ENCODE measurements at regions not wholly inside any gene's neighbourhood (a gene's known extent, or its start where the extent isn't known, plus 50 kb on each side); places are given as distances from the start of the nearest gene placed in this dataset.
"Not testable (repeated sequence)": the region's sequence is repeated elsewhere in the genome, so short reads cannot be mapped to it uniquely, and the experiment has no call there.

DNA sequence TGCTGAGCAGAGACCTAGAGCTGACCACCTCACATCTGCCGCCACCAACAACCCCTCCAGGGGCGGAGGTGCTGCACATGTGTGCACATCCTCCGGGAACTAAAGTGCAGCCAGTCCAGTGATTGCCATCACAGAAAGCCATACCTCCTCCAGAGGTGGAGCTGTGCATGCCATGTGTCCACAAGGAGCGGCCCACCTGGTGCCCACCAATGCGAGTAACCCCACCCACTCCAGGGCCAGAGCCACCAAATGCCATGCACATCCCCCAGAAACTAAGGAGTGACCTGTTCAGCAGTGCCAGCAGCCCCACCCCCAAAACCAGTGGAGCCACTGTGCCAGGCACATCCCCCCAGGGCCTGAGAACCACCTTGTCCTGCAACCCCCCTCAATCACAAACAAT lies 557.9 kb downstream of the UQCRFS1 start:
- no peak for DNase-seq

GRCh38 chr19:28652765-28653164 lies 560.2 kb downstream of the UQCRFS1 start:
- DNase-seq, result no peak

DNA sequence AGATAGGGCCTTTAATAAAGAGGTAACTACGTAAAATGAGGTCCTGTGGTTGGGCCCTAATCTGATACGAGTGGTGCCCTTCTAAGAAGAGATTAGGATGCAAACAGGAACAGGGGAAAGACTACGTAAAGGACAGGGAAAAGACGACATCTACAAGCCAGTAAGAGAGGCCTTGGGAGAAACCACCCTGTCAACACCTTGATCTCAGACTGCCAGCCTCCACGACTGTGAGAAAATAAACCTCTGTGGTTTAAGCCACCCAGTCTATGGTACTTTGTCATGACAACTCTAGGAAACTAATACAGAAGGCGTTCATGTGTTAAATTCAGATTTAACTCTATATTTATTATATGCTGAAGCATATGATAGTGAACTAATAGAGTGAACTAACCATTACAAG lies 566.3 kb downstream of the UQCRFS1 start:
- no peak for DNase-seq

- DNase-seq, result no peak
These were observed 568.7 kb downstream of the UQCRFS1 start for GRCh38 chr19:28644169-28644775.

DNA sequence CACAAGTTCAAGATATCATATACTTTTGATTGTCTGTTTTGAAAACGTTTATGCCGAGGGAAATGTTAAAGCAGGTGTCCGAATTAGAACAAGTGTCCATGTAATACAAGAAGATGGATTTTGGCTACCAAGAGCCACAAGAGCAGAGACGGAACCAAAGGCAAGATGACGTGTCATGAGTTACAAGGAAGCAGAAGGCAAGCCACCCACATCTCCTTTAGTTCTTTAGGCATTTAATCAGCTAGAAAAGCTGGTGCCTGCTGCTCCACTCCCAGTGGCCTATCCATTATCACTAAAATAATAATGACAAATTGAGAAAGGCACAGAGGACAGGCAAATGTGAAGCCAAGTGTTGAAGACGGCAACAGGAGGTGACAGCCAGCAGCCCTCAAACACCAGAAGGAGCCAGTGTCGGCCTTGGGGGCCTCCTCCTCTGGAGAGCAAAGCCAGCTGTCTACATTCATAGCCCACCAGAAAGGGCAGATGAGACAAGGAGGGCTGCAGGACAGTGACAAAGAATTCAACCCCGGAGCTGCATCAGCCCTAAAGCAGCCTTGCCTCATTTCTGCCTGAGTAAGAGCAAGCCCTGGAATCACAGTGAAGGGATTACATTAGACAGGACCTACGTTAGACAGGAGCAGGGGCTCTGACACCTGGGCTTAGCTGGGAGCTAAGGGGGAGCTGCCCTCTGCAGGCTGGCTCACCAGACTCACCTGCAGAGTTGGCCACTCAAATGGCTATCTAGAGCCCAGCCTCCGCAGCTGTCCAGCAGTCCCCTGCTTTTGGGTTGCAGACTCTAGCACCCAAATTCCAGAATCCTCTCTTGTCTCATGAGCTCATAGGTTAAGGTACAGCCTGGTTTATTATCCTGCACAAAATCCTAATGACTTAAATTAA lies 569.9 kb downstream of the UQCRFS1 start:
- no peak for DNase-seq

DNA sequence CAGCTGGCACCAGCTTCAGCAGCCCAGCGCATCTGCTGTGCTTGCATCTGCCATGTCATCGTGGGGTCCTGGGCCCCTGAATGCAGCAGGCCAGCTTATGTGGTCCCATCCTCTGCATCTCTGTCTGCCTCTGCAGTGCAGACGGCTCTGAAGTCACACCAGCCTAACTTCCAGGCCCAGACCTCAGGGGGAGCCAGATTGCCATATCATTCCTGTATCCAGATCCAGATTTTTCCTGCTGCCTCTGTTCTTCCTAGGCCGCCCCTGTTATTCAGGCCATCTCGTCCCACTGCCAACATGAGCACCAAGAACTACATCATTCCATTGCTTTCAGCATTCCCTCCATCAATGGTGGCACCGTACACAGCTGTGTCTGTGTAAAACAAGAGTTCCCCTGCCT lies 571.6 kb downstream of the UQCRFS1 start:
- no peak for DNase-seq

DNA sequence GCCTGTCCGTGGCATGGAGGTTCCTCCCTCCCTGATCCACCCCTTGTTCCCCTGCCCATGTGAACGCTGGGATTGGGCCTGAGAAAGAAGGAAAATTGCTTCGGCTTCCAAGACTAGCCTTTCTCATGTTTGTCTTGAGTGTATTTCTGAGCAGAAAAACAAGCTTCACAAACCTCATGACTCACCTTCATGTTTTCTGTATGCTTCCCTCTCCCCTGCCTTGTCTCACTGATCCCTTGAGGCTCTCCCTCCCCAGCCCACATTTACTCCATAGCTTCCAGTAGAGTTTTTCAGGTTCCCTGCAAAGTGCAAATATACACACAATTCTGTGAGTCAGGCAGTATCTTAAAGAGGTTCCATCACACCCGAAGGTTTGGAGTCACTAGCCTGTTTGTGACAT lies 572.4 kb downstream of the UQCRFS1 start:
- no peak for DNase-seq

- DNase-seq, result no peak
These were observed 574.5 kb downstream of the UQCRFS1 start for GRCh38 chr19:28638445-28638844.

- no peak for DNase-seq
These were observed 576.2 kb downstream of the UQCRFS1 start for GRCh38 chr19:28636706-28637105.

DNA sequence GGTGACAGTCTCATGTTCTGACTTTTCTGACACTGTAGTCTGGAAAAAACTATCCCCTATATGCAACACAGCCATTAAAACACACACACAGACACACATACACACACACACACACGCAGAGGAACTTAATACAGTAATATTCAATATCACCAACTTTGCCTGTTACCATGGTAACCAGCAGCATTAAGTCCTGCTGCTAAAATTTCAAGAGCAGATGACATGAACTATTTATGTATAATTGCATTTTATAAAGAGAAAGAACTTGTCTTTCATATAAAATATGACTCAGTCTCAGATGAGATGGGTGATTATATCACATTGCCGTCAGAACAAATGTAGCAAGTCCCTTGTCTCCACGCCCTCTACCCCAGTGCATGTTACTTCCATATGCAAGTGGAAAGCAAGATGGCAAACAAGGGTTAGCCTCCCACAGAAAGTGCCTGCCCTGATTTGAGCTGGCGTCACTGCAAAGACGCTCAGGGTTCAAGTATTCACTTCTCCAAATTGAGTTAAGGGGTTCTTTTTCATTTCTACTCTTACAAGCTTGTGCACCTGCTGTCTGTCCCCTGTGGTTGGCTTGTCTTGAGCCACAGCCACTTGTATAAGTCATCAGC lies 576.8 kb downstream of the UQCRFS1 start:
- no peak for DNase-seq

GRCh38 chr19:28634837-28635236 lies 578.1 kb downstream of the UQCRFS1 start:
- DNase-seq, result no peak

DNA sequence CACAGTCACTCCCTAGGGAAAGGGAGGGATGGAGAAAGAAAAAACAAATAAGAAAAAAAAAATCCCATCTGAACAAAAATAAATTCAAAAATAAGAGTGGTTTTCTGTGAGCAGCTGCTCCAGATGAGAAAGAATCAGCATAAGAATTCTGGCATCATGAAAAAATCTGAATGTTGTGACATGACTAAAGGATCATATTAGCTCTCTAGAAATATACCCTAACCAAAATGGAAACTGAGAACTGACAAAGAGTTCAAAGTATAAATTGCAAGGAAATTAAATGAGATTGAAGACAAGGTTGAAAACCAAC lies 579.0 kb downstream of the UQCRFS1 start:
- no peak for DNase-seq

DNA sequence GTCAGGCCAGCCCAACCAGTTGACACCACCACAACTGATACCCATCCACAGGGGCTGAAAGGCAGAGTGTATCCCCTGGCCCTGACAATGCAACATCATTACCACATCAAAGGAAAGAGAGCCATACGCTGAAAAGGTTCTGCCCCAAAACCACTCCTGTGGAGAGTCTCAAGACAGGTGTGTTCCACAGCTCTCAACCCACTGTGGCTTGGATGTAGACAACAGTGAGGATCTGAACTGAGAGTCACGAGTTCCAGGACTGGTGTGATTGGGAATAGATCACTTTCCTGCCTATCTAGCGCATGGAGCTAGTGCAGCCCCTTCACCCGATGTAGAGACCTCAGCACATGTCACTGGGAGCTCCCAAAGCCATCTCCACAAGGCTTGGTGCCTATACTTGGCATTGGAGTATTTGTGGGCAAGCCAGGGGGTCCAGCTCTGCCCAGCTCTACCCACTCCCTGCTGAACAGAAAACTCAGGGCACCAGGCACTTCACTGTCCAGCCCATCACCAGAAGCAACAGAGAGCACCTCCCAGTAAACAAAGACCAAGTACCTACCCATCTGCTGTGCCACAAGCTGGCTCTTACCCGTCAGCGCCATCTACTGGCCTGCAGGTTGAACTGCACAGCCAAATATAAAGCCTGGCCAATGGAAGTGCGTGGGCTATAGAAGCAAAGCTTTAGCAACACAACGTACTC lies 579.5 kb downstream of the UQCRFS1 start:
- peak; percentile 73 for DNase-seq

- no peak for DNase-seq
These were observed 580.4 kb downstream of the UQCRFS1 start for GRCh38 chr19:28632371-28633080.

DNA sequence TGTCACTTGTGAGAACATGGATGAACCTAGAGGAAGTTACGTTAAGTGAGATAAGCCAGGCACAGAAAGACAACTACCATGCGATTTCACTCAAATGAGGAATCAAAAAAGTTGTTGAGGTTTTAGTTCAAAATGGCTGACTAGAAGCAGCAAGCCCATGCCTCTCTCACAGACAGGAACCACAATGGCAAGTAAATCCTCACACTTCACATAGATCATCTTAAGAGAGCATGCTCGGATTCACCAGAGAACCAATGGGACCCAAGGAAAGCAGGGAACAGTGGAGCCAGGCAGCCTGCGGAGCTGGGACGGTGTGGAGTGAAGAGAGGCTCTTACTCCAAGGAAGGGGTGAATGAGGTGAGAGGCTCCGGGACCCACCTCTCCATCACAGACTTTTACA lies 581.0 kb downstream of the UQCRFS1 start:
- DNase-seq, result no peak

DNA sequence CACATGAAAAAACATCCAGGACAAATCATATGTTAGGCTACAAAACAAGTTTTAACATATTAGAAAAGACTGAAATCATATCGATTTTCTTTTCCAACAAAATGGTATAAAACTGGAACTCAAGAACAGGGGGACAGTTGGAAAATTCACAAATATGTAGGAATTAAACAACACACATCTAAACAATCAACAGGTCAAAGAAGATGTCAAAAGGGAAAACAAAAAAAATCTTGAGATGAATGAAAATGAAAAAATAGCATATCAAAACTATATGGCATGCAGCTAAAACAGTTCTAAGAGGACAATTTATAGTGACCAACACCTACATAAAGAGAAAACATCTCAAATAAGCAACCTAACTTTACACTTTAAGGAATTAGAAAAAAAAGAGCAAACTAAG lies 585.3 kb downstream of the UQCRFS1 start:
- DNase-seq, result no peak

- DNase-seq, result not testable (repeated sequence)
These were observed 586.5 kb downstream of the UQCRFS1 start for GRCh38 chr19:28626407-28626806.

DNA sequence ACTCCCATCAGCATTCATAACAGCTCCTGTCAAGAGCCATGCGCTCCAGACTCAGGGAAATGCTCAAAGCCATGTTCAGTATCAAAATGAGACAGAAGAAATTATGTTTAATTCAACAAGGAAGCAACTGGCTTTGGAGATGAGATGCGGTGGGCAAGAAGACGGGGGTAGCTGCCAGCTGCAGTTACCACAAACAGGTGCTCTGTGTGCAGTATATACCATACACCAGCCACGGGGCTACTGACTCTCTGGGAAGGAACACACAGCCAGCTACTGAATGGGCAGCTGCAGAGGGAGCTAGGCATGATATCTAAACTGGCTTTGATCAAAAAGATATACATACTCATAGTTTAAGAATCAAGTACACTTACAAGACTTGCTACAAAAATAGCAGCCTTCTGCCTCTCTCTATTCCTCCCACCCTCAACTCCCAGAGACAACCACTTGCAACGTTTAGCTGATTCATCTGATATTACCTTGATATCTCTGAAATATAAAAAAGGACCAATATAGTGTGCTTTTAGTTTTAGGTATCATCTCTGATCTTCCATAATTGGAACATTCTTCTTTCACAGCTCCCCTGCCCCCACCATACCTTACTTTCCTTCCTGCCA lies 593.0 kb downstream of the UQCRFS1 start:
- no peak for DNase-seq

GRCh38 chr19:28618504-28618903 lies 594.4 kb downstream of the UQCRFS1 start:
- DNase-seq, result no peak

- no peak for DNase-seq
These were observed 597.0 kb downstream of the UQCRFS1 start for GRCh38 chr19:28615966-28616365.

DNA sequence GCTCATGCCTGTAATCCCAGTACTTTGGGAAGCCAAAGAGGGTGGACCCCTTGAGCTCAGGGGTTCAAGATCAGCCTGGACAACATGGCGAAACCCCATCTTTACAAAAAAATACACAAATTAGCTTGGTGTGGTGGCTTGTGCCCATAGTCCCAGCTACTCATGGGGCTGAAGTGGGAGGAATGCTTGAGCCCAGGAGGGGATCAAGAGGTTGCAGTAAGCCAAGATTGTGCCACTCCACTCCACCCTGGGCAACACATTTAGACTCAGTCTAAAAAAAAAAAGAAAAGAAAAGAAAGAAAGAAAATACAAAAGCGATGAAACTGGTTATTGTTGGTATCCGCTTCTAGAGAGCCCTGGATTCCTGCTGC lies 597.4 kb downstream of the UQCRFS1 start:
- no peak for DNase-seq

All from activated CD8-positive, alpha-beta memory T cell treated with anti-CD3 and anti-CD28 coated beads, Interleukin-2, amount 50 U/mL, for 48 hours (primary cell).